K562 (cell line): ENCODE measurements at regions not wholly inside any gene's neighbourhood (a gene's known extent, or its start where the extent isn't known, plus 50 kb on each side); places are given as distances from the start of the nearest gene placed in this dataset.

Source experiments
- ATAC-seq: fragments of 200-7000 bp; cut with Tn5 transposase; 3 replicates; pipeline ENCODE4 v1.9.1; 2020; ENCODE audit warnings: moderate library complexity
- BruUV-seq: library from RNA; stranded (reverse); fragments of 400-500 nt; replicated peaks from 2 replicates; lab custom pipeline; 2021; lab: Mats Ljungman, UMichigan
- CTCF ChIA-PET: fragments of 300-600 bp; formaldehyde crosslinking; extraction: SDS; loops from one replicate; lab custom pipeline; 2021; ENCODE audit warnings: low intra/inter-chr PET ratio; lab: Yijun Ruan, JAX
- POLR2A ChIA-PET: fragments of 300-600, 350-650 bp; sonication (Branson Sonifier 250); formaldehyde crosslinking; extraction: SDS; loops from one replicate; lab custom pipeline; 2021; ENCODE audit warnings: antibody characterized with exemption, inconsistent platforms; lab: Yijun Ruan, JAX
- DNase-seq, 4 experiments: peaks; one replicate each; pipeline versions ENCODE4 v3.0.0 to v3.0.0-alpha.2; 2011 to 2018; ENCODE audit warnings: low spot score in 3 of 4, mixed read lengths in 3 of 4; ENCODE audit errors: extremely low read depth in 1 of 4
- FAIRE-seq: peaks from 2 replicates; lab custom pipeline; 2011; peaks lifted over from hg19 to GRCh38; lab: Jason Lieb, UNC
- H2AFZ ChIP-seq: 2 replicates; pipeline ENCODE4 v1.6.0; 2011; ENCODE audit warnings: low read depth, low read length, control low read depth, inconsistent platforms
- H3K27ac ChIP-seq: fragments of 200-600 bp; 3 replicates; pipeline ENCODE4 v1.8.0; 2011; ENCODE audit warnings: low read depth, mild to moderate bottlenecking, control low read depth, inconsistent platforms, low read length, moderate library complexity, mixed read lengths; ENCODE audit errors: extremely low read depth
- H3K27me3 ChIP-seq, 2 experiments: fragments of 300-600 bp in 1 of 2; 2 replicates in 1 of 2; 3 replicates in 1 of 2; pipeline versions ENCODE4 v1.6.0 to v1.8.0; 2011; ENCODE audit warnings: inconsistent platforms in 2 of 2, low read length in 2 of 2, mild to moderate bottlenecking in 1 of 2, mixed read lengths in 1 of 2, moderate library complexity in 1 of 2; ENCODE audit not compliant: control insufficient read depth in 2 of 2, insufficient read depth in 2 of 2
- H3K36me3 ChIP-seq: fragments of 300-600 bp; 3 replicates; pipeline ENCODE4 v1.8.0; 2011; ENCODE audit warnings: mild to moderate bottlenecking, low read length, inconsistent platforms; ENCODE audit not compliant: control insufficient read depth, insufficient read depth
- H3K4me1 ChIP-seq, 2 experiments: fragments of 200-600 bp in 1 of 2; replicated peaks in 1 of 2; 2 replicates in 1 of 2; 3 replicates in 1 of 2; pipeline versions ENCODE4 v1.5.1 to v1.8.0; 2011; ENCODE audit warnings: inconsistent platforms in 2 of 2, low read length in 2 of 2, mild to moderate bottlenecking in 1 of 2, mixed read lengths in 1 of 2, moderate library complexity in 1 of 2; ENCODE audit not compliant: control insufficient read depth in 2 of 2, insufficient read depth in 2 of 2
- H3K4me2 ChIP-seq: 2 replicates; pipeline ENCODE4 v1.6.1; 2011; ENCODE audit warnings: low read length, control low read depth, inconsistent platforms, mixed read lengths; ENCODE audit not compliant: insufficient read depth
- H3K4me3 ChIP-seq: fragments of 200-600 bp; sonication (generic), shearing (Covaris generic); 2 replicates; pipeline ENCODE4 v1.5.1; 2016; ENCODE audit warnings: control low read depth, inconsistent platforms
- H3K79me2 ChIP-seq: fragments of 200-600 bp; 3 replicates; pipeline ENCODE4 v1.8.0; 2011; ENCODE audit warnings: low read length, inconsistent platforms; ENCODE audit not compliant: control insufficient read depth, insufficient read depth
- H3K9ac ChIP-seq, 2 experiments: 2 replicates each; pipeline versions ENCODE4 v1.6.0 to v1.6.1; 2011; ENCODE audit warnings: low read depth in 2 of 2, low read length in 2 of 2, control low read depth in 1 of 2, inconsistent platforms in 1 of 2, mild to moderate bottlenecking in 1 of 2, mixed read lengths in 1 of 2; ENCODE audit not compliant: insufficient read depth in 1 of 2
- H3K9me1 ChIP-seq: one replicate; pipeline ENCODE4 v1.6.0; 2011; ENCODE audit warnings: inconsistent platforms, mild to moderate bottlenecking, low read length, moderate library complexity; ENCODE audit not compliant: control insufficient read depth, insufficient read depth
- H3K9me3 ChIP-seq: replicated peaks from 2 replicates; pipeline ENCODE4 v1.5.1; 2011; ENCODE audit warnings: low read depth, low read length, inconsistent platforms; ENCODE audit not compliant: control insufficient read depth, insufficient read depth
- H4K20me1 ChIP-seq: replicated peaks from 2 replicates; pipeline ENCODE4 v1.6.1; 2011; ENCODE audit warnings: low read length, inconsistent platforms, mixed read lengths; ENCODE audit not compliant: control insufficient read depth, insufficient read depth
- ARID2 ChIP-seq: fragments of 450-650 bp; IDR thresholded peaks from 2 replicates; pipeline ENCODE4 v1.6.1; 2017; ENCODE audit warnings: antibody characterized with exemption, mild to moderate bottlenecking
- ARNT ChIP-seq, 2 experiments: fragments of 450-650 bp; IDR thresholded peaks; 2 replicates each; pipeline ENCODE4 v1.6.1; 2016; ENCODE audit warnings: mild to moderate bottlenecking in 1 of 2
- C11orf30 ChIP-seq: fragments of 450-650 bp; IDR thresholded peaks from 2 replicates; pipeline ENCODE4 v1.6.1; 2016; ENCODE audit warnings: low read depth, mild to moderate bottlenecking
- GTF2A2 ChIP-seq: IDR thresholded peaks from 2 replicates; pipeline ENCODE4 v1.6.1; 2016; ENCODE audit warnings: mild to moderate bottlenecking, missing genetic modification characterization, missing compliant biosample characterization
- HDAC3 ChIP-seq: fragments of 450-650 bp; IDR thresholded peaks from 2 replicates; pipeline ENCODE4 v1.6.1; 2018; ENCODE audit warnings: borderline replicate concordance, mild to moderate bottlenecking, moderate library complexity; ENCODE audit not compliant: partially characterized antibody
- KLF1 ChIP-seq: fragments of 450-650 bp; IDR thresholded peaks from 2 replicates; pipeline ENCODE4 v1.6.1; 2016; ENCODE audit warnings: missing genetic modification characterization, missing compliant biosample characterization
- MAFG ChIP-seq: fragments of 450-650 bp; conservative IDR thresholded peaks from 2 replicates; pipeline ENCODE4 v1.6.1; 2016; ENCODE audit warnings: missing genetic modification characterization, missing compliant biosample characterization
- MAFK ChIP-seq: IDR thresholded peaks from 2 replicates; pipeline ENCODE4 v1.6.1; 2011; ENCODE audit warnings: low read length, improper control_type of control experiment
- MBD2 ChIP-seq: sonication (generic); IDR thresholded peaks from 2 replicates; pipeline ENCODE4 v1.6.1; 2016; ENCODE audit warnings: low read depth, borderline replicate concordance
- TARDBP ChIP-seq: fragments of 450-650 bp; IDR thresholded peaks from 2 replicates; pipeline ENCODE4 v1.6.1; 2016
- ZNF239 ChIP-seq: fragments of 250-450 bp; sonication (Bioruptor Pico); IDR thresholded peaks from 2 replicates; pipeline ENCODE4 v1.4.0; 2020; ENCODE audit warnings: mild to moderate bottlenecking
- ZNF316 ChIP-seq: fragments of 450-650 bp; IDR thresholded peaks from 2 replicates; pipeline ENCODE4 v1.6.1; 2016
- ZNF764 ChIP-seq: fragments of 250-450 bp; sonication (Bioruptor Pico); IDR thresholded peaks from 2 replicates; pipeline ENCODE4 v1.4.0; 2020; ENCODE audit warnings: low read depth, mild to moderate bottlenecking, moderate library complexity
- ZNF778 ChIP-seq: fragments of 450-650 bp; formaldehyde crosslinking; IDR thresholded peaks from 2 replicates; pipeline ENCODE4 v1.4.0; 2020; ENCODE audit warnings: mild to moderate bottlenecking, moderate library complexity
- WGBS: fragments of 100-300 bp; shearing (Covaris generic); methylation state at CpG from one replicate; pipeline ENCODE4 v1.1.6; 2016; ENCODE audit warnings: low coverage, mixed read lengths; ENCODE audit not compliant: insufficient coverage; ENCODE audit errors: missing lambda C conversion rate; 5-methylcytosine and 5-hydroxymethylcytosine counted together
- in situ Hi-C: fragments of 300-500 bp; cut with MboI; formaldehyde crosslinking; loops from 4 replicates; pipeline ENCODE4 v1.15.0; 2018; ENCODE audit warnings: inconsistent platforms, mixed read lengths
- intact Hi-C: fragments of 100-400 bp; cut with micrococcal nuclease; formaldehyde crosslinking; loops from 2 replicates; pipeline ENCODE4 v1.14.2; 2022
- TF ChIP-seq, protein P1 (sequence below): fragments of 450-650 bp; IDR thresholded peaks from 2 replicates; pipeline ENCODE4 v1.6.1; 2017; ENCODE audit warnings: antibody characterized with exemption
- TF ChIP-seq, protein P2 (sequence below): sonication (generic); formaldehyde crosslinking; IDR thresholded peaks from 2 replicates; pipeline ENCODE4 v1.8.0; 2022; ENCODE audit warnings: missing genetic modification reagents, mild to moderate bottlenecking, moderate library complexity, borderline replicate concordance
- TF ChIP-seq, protein P3 (sequence below): IDR thresholded peaks from 2 replicates; pipeline ENCODE4 v1.6.1; 2014; ENCODE audit warnings: antibody characterized with exemption
- TF ChIP-seq, protein P4 (sequence below): fragments of 450-650 bp; IDR thresholded peaks from 2 replicates; pipeline ENCODE4 v1.6.1; 2016

DNA sequence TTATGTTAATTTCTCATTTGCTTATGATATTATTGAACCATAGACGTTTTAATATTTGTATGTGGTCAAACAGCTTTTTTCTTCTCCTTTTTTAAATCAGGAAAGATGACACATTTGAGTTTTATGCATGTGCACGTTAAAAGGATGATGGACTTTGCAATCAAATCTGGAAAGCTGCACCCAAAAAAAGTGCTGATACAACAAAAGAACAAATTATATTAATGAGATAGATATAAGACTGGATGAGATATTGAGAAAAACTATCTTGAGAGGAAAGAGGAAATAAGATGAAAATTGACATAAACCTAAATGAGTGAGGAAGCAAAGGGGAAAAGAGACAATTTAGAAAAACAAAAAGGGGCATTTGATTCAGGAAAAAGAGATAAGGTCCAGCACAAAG lies 96.4 kb upstream of the CBLN2 start:
- CTCF ChIA-PET, result no interaction called here

DNA sequence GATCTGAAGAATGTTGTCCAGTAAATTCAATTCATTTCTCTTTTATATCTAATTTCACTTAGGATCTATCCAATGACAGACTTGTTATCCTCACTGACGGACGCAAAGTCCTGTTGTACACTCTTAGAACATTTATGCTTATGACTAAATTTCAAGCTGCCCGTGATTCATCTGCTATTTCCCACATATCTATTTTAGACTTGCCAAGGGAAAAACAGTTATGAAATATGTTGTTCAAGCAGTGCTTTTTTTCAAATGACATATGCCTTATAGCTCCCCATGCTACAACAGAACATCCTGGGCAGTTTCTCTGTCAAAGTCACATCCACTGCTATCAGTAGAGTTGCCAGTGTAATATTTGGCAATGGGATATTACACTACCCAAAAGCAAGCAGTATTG lies 94.2 kb upstream of the CBLN2 start:
- POLR2A ChIA-PET, result no interaction called here
- FAIRE-seq (no peak), DNase-seq (no peak), ATAC-seq (no peak)
- no peak overlapping the region for H3K27ac ChIP-seq
- no peak overlapping the region for H3K4me3 ChIP-seq
- no peaks in the 10 kb centered on the region for H3K79me2 ChIP-seq
- no peaks in the 10 kb centered on the region for H3K27me3 ChIP-seq
- in situ Hi-C loops, result no loop called here
- CTCF ChIA-PET, result no interaction called here
- no peaks in the 10 kb centered on the region for H3K4me1 ChIP-seq
- no peak overlapping the region for H3K4me2 ChIP-seq
- H4K20me1 ChIP-seq, result no peaks in the 10 kb centered on the region
- 0% methylated on average over 1 of the region's 3 CpGs for WGBS
- no peak overlapping the region for H3K9ac ChIP-seq
- no peak overlapping the region for H2AFZ ChIP-seq
- BruUV-seq, result no TSS peak
- H3K36me3 ChIP-seq, result no peaks in the 10 kb centered on the region
- intact Hi-C loops, result no loop called here
- no peaks in the 10 kb centered on the region for H3K9me3 ChIP-seq
- no peaks in the 10 kb centered on the region for H3K9me1 ChIP-seq
- TF ChIP-seq MBD2 (no peak), HDAC3 (no peak), ARNT (IDR thresholded peaks at IDR 0.05) (no peak), TARDBP (no peak)
- TF ChIP-seq, protein P1, sequence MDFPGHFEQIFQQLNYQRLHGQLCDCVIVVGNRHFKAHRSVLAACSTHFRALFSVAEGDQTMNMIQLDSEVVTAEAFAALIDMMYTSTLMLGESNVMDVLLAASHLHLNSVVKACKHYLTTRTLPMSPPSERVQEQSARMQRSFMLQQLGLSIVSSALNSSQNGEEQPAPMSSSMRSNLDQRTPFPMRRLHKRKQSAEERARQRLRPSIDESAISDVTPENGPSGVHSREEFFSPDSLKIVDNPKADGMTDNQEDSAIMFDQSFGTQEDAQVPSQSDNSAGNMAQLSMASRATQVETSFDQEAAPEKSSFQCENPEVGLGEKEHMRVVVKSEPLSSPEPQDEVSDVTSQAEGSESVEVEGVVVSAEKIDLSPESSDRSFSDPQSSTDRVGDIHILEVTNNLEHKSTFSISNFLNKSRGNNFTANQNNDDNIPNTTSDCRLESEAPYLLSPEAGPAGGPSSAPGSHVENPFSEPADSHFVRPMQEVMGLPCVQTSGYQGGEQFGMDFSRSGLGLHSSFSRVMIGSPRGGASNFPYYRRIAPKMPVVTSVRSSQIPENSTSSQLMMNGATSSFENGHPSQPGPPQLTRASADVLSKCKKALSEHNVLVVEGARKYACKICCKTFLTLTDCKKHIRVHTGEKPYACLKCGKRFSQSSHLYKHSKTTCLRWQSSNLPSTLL, result no peak
- TF ChIP-seq, protein P2, sequence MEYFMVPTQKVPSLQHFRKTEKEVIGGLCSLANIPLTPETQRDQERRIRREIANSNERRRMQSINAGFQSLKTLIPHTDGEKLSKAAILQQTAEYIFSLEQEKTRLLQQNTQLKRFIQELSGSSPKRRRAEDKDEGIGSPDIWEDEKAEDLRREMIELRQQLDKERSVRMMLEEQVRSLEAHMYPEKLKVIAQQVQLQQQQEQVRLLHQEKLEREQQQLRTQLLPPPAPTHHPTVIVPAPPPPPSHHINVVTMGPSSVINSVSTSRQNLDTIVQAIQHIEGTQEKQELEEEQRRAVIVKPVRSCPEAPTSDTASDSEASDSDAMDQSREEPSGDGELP (CRISPR knock-in tag), result no peak
- TF ChIP-seq, protein P3, sequence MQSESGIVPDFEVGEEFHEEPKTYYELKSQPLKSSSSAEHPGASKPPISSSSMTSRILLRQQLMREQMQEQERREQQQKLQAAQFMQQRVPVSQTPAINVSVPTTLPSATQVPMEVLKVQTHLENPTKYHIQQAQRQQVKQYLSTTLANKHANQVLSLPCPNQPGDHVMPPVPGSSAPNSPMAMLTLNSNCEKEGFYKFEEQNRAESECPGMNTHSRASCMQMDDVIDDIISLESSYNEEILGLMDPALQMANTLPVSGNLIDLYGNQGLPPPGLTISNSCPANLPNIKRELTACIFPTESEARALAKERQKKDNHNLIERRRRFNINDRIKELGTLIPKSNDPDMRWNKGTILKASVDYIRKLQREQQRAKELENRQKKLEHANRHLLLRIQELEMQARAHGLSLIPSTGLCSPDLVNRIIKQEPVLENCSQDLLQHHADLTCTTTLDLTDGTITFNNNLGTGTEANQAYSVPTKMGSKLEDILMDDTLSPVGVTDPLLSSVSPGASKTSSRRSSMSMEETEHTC, result no peak

More for the DNA sequence above, 96.4 kb upstream of the CBLN2 start:
- WGBS, result 0% methylated on average over 2 of the region's 2 CpGs
- no peak overlapping the region for H3K27ac ChIP-seq
- no peaks in the 10 kb centered on the region for H3K36me3 ChIP-seq
- no peaks in the 10 kb centered on the region for H3K9me3 ChIP-seq
- no peak for ATAC-seq
- intact Hi-C loops, result no loop called here
- H3K4me3 ChIP-seq, result no peak overlapping the region
- no peaks in the 10 kb centered on the region for H3K4me1 ChIP-seq
- POLR2A ChIA-PET, result no interaction called here
- FAIRE-seq, result no peak
- DNase-seq, result no peak
- no peaks in the 10 kb centered on the region for H4K20me1 ChIP-seq
- H2AFZ ChIP-seq, result no peak overlapping the region
- no peaks in the 10 kb centered on the region for H3K79me2 ChIP-seq
- H3K27me3 ChIP-seq, result no peaks in the 10 kb centered on the region
- TF ChIP-seq KLF1 (tag), result no peak
- no peak for TF ChIP-seq ZNF778 (CRISPR knock-in tag)
- peak; percentile 11; the same call in 1 of the 2 replicates for TF ChIP-seq C11orf30
- 0 out of 2 replicates have a peak, but pooled peaks have one; percentile 25 for TF ChIP-seq MAFG
- TF ChIP-seq ARID2, result no peak
- TF ChIP-seq, protein P4, sequence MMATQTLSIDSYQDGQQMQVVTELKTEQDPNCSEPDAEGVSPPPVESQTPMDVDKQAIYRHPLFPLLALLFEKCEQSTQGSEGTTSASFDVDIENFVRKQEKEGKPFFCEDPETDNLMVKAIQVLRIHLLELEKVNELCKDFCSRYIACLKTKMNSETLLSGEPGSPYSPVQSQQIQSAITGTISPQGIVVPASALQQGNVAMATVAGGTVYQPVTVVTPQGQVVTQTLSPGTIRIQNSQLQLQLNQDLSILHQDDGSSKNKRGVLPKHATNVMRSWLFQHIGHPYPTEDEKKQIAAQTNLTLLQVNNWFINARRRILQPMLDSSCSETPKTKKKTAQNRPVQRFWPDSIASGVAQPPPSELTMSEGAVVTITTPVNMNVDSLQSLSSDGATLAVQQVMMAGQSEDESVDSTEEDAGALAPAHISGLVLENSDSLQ, result no peak
- 0 out of 2 replicates have a peak, but pooled peaks have one; percentile 4 for TF ChIP-seq MAFK
- TF ChIP-seq GTF2A2 (tag), result no peak
- TF ChIP-seq ZNF316, result peak; percentile 37; the same call in 1 of the 2 replicates
- TF ChIP-seq ZNF764 (CRISPR knock-in tag), result no peak
- TF ChIP-seq ZNF239, result no peak
- no peak overlapping the region for H3K4me2 ChIP-seq
- in situ Hi-C loops, result no loop called here
- H3K9ac ChIP-seq, result no peak overlapping the region
- no TSS peak for BruUV-seq
- H3K9me1 ChIP-seq, result no peaks in the 10 kb centered on the region
